ENCODE measurements at regions not wholly inside any gene's neighbourhood (a gene's known extent, or its start where the extent isn't known, plus 50 kb on each side); places are given as distances from the start of the nearest gene placed in this dataset.

DNA sequence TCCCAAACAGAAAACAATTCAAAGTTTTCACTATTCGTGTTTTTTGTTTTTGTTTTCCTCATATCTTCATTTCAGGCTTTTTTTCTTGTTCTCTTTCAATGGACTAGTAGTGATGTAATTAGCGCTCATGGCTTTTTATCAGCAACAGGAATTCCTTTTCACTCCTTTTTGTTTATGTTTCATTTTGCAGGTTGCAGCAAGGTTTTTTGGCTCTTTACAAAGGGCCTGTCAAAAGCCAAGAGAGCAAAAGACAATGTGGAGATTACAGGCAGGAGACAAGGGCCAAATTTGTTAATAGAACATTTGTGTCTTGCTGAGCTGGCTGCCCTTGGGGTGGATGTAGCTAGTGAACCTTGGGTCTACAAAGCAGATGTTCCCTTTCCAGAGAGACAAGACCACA is 467.4 kb upstream of the CDH20 start:
- Mint-ChIP-seq H3K4me3 (no peak overlapping the region), H3K9me3 (no peaks in the 10 kb centered on the region), H3K36me3 (ENCODE audit: low read depth) (no peaks in the 10 kb centered on the region), H3K4me1 (no peaks in the 10 kb centered on the region), H3K27me3 (ENCODE audit: low read depth, poor library complexity) (no peaks in the 10 kb centered on the region), H3K27ac (no peak overlapping the region)
- DNase-seq: no peak
- TF ChIP-seq, protein P1, sequence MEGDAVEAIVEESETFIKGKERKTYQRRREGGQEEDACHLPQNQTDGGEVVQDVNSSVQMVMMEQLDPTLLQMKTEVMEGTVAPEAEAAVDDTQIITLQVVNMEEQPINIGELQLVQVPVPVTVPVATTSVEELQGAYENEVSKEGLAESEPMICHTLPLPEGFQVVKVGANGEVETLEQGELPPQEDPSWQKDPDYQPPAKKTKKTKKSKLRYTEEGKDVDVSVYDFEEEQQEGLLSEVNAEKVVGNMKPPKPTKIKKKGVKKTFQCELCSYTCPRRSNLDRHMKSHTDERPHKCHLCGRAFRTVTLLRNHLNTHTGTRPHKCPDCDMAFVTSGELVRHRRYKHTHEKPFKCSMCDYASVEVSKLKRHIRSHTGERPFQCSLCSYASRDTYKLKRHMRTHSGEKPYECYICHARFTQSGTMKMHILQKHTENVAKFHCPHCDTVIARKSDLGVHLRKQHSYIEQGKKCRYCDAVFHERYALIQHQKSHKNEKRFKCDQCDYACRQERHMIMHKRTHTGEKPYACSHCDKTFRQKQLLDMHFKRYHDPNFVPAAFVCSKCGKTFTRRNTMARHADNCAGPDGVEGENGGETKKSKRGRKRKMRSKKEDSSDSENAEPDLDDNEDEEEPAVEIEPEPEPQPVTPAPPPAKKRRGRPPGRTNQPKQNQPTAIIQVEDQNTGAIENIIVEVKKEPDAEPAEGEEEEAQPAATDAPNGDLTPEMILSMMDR (IDR thresholded peaks at IDR 0.05): no peak

DNA sequence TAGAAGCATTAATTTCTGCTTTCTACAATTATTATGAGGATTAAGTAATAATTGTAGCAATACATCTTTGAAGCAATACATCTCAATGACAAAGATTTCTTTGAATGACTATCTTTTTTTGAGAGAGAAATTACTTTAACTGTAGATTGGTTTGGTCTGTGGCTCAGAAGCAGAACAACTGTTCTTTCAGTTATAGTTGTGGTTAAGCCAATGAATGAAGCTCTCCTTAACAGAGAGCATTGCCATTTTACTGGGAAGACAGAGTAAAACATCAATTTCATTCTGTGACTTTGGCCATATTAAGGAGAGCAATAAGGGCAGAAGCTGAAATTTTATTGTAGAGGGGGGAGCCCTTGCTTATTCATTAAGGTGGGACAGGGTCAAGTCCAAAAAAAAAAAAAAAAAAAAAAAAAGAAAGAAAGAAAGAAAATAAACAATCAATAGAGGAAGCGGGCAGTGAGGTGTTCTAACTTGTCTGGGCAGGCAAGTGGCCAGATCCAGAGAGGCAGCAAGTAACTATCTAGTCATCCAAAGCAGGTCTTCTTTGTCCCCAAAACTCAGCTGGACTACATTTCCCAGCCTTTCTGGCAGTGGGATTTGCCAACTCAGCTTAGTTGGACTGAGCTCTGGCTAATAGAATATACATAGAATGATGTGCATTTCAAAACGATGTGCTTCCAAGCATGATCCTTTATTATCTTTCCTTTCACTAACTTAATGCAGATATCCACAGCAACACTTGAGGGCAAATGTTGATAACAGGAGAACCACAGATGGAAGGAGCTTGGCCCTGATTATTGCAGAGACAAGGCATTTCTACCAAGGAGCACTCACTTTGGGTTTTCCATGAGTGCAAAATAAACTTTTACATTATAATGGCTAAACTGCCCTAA is 462.7 kb upstream of the CDH20 start:
- no peak for DNase-seq
- Mint-ChIP-seq H3K36me3 (ENCODE audit: low read depth) (no peaks in the 10 kb centered on the region), H3K4me1 (no peaks in the 10 kb centered on the region), H3K9me3 (no peaks in the 10 kb centered on the region), H3K4me3 (no peak overlapping the region), H3K27me3 (ENCODE audit: low read depth, poor library complexity) (peaks cover 3% of the 10 kb centered on the region), H3K27ac (no peak overlapping the region)
- TF ChIP-seq, protein P1 (IDR thresholded peaks at IDR 0.05): no peak

DNA sequence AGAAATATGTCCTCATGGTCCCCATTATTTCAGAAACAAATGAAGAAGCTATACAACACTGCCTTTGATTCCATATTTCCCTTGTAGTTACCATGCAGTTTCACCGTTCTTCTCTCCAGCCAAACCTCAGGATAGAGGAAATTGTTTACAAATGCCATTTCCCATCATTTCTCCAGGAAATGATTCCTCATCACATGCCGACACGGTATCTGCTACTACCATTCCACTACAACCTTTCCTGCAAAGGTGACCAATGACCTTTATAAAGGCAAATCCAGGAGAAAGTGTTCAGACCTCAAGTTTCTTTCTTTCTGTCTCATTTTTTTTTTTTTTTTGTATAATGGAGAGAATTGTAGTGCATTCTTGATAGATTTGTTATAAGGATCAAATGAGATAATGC is 460.8 kb upstream of the CDH20 start:
- Mint-ChIP-seq H3K36me3 (ENCODE audit: low read depth) (no peaks in the 10 kb centered on the region), H3K4me3 (no peak overlapping the region), H3K9me3 (no peaks in the 10 kb centered on the region), H3K27ac (no peak overlapping the region), H3K27me3 (ENCODE audit: low read depth, poor library complexity) (peaks cover 3% of the 10 kb centered on the region), H3K4me1 (no peaks in the 10 kb centered on the region)
- TF ChIP-seq, protein P1 (IDR thresholded peaks at IDR 0.05): no peak
- DNase-seq: no peak

DNA sequence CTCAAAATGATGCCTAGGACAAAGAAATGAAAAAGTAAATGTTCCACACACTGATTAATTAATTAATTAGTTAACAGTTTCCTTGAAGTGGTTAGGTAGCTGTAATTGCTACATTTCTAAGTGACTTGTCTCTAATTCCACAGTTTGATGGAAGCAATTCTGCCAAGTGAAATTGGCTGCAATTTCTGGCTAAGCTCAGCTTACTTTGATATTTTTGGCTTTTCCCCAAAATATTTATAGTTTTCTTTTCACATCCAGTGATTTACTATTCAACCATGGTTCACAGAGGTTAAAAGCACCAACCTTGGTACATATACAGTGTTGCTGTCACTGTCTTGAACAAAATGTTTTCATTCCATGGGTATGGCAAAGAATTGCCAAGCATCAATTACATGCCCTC is 459.5 kb upstream of the CDH20 start:
- TF ChIP-seq, protein P1 (IDR thresholded peaks at IDR 0.05): no peak
- Mint-ChIP-seq H3K4me1 (no peaks in the 10 kb centered on the region), H3K9me3 (no peaks in the 10 kb centered on the region), H3K27ac (no peak overlapping the region), H3K4me3 (no peak overlapping the region), H3K27me3 (ENCODE audit: low read depth, poor library complexity) (peaks cover 3% of the 10 kb centered on the region), H3K36me3 (ENCODE audit: low read depth) (no peaks in the 10 kb centered on the region)
- no peak for DNase-seq

DNA sequence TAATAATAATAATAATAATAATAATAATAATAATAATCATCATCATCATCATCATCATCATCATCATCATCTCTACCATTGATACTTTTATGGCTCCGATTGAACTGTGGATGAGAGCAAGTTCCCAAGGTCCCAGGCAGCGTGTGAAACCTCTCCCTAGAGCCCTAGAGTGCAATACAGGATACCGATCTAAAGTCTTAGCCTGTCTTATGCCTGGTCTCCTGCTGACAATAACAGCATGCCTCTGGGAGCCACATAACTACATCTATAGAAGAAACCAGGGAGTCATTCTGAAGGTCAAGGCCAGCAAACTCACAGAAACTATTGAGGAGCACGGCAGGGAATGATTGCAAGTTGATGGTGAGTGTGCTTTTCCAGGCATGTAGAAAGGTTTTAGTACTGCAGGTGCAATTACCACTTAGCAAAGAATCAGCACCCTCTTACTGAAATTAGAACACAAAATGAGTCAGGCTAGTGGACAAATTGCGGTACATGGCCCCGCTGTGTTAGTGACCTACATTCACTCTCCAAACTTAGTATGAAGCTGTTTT is 457.2 kb upstream of the CDH20 start:
- peaks cover 3% of the 10 kb centered on the region for H3K27me3 Mint-ChIP-seq (ENCODE audit: low read depth, poor library complexity)
- H3K4me3 Mint-ChIP-seq: no peak overlapping the region
- no peaks in the 10 kb centered on the region for H3K9me3 Mint-ChIP-seq
- TF ChIP-seq, protein P1 (IDR thresholded peaks at IDR 0.05): no peak
- no peak overlapping the region for H3K27ac Mint-ChIP-seq
- H3K36me3 Mint-ChIP-seq (ENCODE audit: low read depth): no peaks in the 10 kb centered on the region
- DNase-seq: no peak
- no peaks in the 10 kb centered on the region for H3K4me1 Mint-ChIP-seq

DNA sequence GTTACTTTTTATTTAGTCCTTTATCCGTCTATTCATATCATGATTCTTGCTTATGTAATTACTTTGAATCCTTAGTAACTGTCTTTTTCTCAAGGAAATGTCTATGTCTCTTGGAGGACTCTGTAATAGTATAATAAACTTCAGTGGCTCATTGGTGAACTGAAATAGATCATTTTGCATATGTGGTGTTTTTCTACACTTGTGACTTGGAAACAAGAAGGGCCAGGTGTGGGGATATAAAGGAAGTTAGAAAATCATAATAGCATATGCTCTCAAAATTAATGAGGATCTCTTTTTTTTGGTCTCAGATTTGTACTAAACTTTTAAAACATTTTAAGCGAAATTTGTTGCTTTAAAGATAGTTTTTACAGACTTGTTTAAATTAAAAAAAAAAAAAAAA is 453.0 kb upstream of the CDH20 start:
- Mint-ChIP-seq H3K27ac (no peak overlapping the region), H3K4me3 (no peak overlapping the region), H3K36me3 (ENCODE audit: low read depth) (no peaks in the 10 kb centered on the region), H3K9me3 (no peaks in the 10 kb centered on the region), H3K4me1 (no peaks in the 10 kb centered on the region), H3K27me3 (ENCODE audit: low read depth, poor library complexity) (no peaks in the 10 kb centered on the region)
- DNase-seq: no peak
- TF ChIP-seq, protein P1 (IDR thresholded peaks at IDR 0.05): no peak
